HG03460 (cell line): ENCODE measurements at regions not wholly inside any gene's neighbourhood (a gene's known extent, or its start where the extent isn't known, plus 50 kb on each side); places are given as distances from the start of the nearest gene placed in this dataset.

Source experiments
- ATAC-seq: cut with Tn5 transposase; IDR thresholded peaks from one replicate; pipeline ENCODE4 v1.9.1; 2021; ENCODE audit not compliant: unreplicated experiment

DNA sequence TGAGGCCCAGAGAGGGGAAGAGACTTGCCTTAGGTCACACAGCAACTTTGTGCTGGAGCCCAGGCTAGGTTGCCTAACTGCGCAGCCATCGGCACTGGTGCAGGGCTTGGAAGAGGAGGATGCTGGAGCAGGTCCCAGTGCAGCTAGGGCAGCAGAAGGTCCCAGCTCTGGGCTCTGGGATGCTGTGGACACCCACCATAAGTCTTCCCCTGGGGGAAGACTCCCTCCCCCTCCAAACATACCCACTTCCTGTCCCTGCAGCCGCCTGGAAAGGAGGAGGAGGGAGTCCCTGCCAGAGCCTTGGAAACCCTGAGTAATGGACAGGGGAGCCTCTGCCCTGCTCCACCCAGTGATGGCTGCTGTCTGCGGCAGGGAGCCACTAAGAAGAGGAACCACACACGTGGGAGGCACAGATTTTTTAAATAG is 93.6 kb downstream of the NCR2 start:
- no peak for ATAC-seq

DNA sequence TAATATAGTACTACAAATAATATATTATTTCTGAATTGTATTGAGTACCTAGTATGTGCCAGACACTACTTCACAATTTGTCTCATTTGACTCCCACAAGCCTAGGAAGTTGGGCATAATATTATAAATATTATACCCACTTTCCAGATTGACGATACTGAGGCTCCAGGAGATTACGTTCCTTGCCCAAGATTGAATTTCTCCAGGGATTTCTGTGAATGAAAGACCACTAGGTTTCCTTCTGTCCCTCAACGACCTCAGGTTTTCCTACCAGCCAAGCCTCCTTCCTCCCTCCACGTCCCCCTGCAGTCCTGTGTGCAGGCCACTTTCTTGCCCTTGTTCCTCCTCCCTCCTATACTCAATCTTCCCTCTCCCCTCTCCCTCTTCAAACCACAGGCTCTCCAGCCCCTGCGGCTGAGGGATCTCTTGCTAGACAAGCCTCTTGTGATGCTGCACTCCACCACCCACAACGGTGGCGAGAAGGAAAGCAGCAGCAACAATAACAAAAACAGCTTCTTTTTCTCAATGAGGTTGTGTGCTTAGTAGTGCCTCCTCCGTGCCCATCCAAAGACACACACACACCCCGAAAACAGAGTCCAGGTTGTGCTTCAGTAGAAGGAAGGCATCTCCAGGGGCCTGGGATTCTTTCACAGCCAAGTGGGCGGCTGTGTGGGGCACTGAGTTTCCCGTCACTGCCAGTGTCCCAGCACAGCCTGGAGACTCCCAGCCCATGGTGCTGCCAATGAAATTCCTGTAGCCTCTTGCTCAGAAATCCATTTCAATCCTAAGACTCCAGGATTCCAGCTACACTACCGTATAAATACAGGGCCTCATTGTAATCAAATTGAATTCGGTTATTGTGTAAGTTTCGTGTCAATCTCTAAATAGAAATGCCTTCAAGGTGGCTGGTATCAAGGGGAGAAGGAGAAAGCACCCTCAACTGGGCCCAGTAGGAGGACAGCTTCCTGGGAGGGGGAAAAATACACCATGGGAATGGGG is 94.4 kb downstream of the NCR2 start:
- no peak for ATAC-seq

DNA sequence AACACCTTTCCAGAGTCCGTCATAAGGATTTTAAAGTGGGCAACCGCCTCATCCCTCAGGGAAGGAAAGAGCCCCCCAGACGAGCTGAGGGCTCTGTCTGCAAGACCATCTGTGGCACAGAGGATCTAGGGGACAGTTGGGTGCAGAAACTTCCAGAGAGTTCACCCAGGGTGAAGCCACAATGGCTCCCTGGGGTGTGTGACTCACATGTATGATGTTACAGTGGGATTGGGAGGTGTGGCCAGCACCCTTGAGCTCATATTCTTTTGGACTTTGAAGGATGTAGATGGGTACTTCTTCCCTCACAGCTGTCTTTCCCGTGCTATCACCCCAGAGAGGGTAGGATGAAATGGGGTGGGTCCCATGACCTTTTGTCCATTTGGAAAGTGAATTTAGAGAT is 95.5 kb downstream of the NCR2 start:
- ATAC-seq: no peak

DNA sequence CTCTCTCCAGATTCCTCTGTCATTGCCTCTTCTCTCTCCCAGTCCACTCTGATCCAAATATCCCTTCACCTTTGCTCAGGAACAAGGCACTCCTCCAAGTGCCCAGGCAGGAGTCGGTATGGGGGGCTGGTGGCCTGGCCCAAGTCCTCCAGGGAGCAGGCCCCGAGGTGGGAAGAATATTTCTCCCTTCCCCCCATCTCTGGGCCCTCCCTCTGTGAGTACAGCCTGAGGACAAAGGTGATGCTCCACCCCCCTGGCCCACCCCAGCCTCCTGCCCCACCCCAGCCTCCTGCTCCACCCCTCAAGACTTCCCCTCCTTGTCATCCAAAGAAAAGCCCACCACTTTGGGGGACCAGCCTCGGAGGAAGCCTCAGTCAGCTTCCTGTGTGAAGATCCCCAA is 96.9 kb downstream of the NCR2 start:
- no peak for ATAC-seq

DNA sequence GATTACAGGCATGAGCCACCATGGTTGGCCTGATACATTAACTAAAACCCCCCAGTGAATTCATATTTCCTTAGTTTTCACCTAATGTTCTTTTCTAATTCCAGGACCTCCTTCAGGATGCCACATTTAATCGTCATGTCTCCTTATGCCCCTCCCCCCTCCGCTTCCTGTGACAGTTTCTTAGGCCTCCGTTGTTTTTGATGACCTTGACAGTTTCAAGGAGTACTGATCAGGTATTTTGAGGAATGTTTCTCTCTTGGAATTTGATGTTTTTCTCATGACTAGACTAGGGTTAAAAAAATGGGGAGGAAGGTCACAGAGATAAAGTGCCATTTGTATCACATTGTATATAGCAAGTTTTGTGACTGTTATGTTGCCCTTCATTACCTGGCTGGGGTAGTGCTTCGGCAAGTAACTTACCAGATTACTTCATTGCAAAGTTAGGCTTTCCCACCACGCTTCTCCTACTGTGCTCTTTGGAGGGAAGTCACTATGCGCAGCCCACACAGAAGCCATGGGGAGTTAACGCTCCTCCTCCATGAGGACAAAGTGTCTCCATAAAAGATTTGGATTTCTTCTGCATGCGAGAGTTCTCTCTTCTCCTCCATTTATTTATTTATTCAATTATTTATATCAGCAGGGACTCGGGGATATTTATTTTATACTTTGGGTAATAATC is 99.5 kb downstream of the NCR2 start:
- ATAC-seq: no peak

DNA sequence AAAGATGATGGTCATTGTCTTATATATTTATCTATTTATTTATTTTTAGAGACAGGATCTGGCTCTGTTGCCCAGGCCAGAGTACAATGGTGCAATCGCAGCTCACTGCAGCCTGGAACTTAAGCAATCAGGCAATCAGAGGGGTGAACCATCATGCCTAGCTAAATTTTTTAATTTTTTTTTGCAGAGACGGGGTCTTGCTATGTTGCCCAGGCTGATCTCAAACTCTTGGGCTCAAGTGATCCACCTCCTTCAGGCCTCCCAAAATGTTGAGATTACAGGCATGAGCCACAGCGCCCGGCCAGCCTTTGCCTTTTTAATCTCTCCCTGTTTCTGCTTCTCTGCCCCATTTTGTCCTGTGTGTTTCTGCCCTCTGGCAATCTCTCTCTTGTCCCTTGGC is 102.2 kb downstream of the NCR2 start:
- no peak for ATAC-seq

DNA sequence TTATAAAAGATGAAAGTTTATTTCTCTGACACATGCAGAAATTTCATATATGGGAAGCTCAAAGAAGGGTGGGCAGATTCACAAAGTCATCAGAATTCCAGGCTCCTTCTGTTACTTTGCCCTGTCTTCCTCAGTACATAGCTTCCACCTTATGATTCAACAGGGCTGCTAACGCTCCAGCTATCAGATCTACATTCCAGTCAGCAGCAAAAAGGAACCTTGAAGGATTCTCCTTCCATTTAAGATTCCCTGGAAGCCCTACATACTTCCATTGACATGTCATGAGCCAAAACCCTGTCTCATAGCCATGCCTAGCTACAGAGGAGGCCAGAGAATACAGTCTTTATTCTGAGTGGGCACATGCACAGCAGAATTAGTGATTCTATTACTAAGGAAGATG is 103.3 kb downstream of the NCR2 start:
- ATAC-seq: no peak

DNA sequence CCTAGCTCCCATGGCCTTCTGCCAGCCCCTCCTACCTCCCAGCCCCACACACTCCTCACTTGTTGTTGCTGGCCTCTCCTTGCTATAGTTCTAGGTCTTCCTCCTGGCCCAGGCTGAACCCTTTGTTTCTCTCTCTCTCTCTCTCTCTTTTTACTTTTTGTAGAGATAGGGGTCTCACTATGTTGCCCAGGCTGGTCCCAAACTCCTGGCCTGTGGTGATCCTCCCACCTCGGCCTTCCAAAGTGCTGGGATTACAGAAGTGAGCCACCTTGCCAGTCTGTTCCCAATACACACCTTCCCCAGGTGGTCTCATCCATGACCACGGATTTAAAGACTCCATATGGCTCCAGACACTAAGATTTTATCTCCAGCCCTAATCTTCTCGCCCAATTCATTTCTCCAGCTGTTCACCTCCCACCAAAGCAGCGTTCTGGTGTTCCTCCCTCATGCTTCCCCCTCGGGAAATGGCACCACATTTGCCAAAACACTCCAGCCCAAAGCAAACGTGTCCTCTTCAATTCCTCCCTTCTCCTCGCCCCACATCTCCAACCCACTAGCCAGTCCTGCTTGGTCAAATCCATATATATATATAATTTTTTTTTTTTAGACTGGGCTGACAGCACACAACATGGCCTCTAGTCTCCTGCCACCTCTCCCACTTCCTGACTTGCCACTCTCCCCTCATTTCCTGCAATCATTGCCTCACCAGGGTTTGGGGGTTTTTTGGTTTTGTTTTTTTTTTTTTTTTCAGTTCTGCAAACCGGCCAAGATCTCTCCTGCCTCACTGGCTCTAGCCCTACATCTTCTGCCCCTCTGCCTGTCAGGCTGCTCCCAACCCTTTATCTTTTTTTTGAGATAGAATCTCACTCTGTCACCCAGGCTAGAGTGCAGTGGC is 104.4 kb downstream of the NCR2 start:
- peak; percentile 82 for ATAC-seq

DNA sequence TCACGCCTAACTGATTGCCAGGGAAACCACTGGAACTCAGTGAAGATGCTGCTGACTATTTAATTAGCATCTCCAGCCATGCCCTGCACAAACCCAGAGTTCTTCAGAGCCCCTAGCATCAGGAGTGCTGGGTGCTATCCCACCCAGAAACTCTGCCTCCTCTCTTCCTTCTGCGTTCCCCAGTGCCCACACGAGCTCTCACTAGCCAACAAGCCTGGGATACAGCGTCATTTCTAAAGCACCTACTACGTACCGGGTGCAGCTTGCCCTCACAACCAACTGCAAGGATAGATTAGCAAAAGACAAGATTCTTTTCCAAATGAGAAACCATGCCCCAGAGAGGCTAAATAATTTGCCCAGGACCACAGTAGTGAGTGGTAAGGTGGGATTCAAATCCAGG is 105.2 kb upstream of the FOXP4 start:
- no peak for ATAC-seq

DNA sequence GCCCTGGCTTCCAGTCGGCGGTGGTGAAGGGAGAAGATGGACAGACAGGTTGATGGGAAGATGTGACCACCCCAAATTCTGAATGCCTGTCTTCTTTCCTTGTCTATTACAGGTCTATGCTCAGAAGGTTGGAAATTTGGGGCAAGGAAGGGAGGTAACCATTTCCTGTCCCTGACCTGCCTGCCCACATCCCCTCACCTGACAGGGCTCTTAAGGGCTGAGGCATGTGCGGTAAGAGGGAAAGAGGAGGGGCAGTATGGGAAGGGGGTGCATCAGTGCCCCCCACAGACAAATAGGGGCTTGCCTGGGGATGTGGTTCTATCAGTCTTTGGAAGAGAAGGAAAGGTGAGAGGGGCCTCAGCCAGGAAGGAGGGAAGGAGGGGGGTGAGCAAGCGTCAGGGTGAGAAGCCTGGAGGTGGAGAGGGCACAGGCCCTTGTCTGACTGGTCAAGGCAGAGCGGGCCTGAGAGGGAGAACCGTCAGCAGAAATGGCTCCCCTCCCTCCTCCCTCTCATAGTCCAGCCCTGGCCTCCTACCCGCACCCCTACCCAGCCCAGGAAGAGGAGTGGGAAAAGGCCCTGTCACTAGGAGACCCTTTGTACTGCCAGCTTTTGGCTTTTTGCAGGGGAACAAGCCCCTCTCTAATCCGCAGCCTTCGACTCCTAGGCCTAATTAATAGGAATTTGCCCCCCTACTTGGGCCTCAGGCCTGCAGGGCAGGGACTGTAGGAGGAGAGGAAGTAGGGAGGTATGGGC is 104.4 kb upstream of the FOXP4 start:
- no peak for ATAC-seq

DNA sequence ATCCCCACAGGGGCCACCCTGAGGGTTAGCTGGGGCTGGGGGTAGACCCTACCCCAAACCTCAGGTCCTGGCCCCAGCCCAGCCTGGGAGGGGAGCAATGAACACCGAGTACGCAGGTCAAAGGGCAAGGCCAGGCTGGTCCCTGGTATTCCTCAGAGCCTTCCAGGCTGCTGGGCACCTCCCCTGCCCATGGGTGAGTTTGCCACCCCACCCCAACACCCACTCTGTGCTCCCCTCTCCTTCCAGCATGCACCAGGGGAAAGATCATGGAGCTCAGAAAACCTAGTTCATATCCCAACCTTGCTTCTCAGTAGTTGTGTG is 103.9 kb upstream of the FOXP4 start:
- no peak for ATAC-seq

DNA sequence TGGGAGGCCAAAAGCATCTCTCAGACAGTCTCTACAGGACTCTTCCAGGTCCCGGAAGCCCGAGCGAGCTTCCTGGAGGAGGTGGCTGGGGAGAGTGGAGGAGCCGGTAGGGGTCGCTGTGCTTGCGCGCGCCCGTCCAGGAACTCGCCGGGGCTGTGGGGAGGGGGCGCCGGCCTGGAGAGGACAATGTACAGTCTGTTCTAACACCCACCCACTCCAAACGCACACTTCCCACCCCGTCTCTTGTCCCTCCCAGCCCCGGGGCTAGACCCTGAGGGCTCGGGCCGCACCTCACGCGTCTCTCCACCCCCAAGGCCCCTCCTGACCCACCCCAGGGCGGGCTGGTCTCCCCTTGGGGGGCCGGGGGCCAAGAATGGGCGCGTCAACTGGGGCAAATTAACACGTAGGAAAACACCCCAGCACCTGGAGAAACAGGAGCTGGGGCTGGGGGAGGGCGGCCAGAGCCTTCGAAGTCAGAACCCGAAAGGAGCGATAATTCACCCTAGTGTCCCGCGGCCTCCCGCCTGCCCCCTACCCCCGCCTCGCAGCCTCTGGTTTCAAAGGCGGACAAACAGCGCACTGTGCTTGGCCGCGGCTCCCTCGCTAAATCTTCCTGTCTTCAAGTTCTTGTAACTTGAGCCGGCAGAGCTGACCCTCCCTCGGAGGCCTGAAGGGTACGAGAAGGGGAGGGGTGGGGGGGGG is 103.2 kb upstream of the FOXP4 start:
- ATAC-seq: no peak

DNA sequence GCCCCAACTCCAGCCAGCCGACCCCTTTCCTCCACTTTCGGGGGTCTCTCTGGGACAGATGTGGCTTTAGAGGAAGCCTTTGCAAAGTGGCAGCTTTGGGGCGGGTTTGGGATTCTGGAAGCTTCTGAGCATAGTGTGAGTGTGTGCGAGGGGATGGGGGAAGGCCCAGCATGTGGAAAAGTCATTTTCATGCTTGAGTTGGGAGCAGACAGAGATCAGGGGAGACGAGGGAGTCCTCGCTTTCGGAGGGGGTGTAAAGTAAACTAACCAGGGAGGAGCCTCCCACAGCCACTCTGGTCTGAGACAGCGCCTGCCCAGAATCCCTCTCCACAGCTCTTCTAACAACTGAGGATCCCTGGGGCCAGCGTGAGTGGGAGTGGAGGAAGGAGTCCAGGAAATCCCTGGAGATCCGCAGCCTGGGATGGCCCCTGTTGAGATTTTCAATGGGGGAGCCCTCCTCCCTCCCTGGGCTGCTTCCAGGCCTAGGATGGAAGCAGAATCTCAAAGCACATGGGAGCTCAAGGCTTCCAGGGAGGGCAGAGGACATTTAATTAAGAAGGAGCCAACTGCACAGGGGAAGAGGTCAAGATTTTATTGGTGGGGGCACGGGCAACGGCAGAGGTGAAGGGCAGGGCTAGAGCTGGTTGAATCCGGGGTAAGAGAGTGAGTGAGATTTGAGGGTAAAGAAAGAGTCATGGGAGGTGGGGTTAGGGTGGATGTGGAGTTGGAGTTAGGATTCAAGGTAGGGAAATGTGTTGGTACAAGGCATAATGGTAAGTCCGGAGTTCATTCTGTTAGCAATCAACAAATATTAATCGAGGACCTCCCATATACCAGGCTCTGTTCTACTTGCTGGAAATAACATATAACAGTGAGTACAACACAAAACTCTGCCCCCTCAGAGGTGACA is 102.3 kb upstream of the FOXP4 start:
- no peak for ATAC-seq

DNA sequence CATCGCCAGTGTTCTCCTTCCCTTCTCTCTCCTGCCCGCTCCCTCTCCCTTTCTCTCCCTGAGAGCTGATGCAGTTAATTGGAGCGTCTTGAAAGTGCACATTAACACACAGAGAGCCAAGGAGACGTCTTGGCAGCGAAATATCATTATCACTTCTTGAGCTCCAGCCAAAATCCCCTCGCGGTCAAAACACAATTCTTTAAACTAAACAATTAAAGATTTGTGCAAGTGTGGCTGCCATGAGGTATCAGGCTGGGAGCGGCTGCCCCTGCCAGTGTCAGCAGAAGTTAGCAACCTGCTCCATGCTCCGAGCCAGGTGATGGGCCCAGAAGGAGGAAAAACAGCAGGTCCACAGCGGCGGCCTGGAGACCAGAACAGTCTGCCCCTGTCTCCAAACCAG is 100.9 kb upstream of the FOXP4 start:
- no peak for ATAC-seq

DNA sequence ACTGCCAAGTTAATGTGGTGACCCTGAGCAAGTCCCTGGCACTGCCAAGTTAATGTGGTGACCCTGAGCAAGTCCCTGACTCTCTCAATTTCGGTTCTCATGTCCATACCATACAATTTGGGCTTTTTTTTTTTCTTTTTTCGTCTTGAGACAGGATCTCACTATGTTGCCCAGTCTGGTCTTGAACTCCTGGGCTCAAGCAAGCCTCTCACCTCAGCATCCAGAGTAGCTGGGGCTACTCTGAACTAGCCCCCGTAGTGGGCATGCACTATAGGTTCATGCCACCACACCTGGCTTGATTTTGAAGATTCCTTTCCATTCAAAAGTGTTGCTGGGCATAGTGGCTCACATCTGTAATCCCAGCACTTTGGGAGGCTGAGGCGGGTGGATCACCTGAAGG is 100.0 kb upstream of the FOXP4 start:
- ATAC-seq: no peak

DNA sequence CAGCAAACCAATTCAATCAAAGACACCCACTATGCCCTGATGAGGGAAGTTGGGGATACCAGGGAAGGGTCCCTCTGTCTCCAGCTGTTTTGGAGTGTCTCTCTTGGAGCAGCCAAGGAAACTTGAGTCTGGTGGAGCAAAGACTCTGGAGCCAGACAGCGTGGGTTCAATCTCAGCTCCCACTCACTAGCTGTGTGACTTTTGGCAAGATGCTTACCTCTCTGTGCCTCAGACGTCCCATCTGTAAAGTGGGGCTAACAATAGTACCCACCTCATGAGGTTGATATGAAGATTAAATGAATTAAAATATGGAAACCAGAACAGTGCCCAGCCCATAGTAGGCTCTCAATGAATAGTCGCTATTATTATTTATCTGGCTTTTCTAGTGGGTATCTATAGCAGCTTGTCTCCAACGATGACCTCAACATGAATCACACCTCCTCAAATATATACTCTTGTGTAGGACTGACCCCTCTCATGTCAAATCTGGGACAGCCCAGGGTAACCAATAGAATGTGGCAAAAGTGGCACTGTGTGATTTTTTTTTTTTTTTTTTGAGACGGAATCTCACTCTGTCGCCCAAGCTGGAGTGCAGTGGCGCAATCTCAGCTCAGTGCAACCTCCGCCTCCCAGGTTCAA is 99.2 kb upstream of the FOXP4 start:
- ATAC-seq: no peak

DNA sequence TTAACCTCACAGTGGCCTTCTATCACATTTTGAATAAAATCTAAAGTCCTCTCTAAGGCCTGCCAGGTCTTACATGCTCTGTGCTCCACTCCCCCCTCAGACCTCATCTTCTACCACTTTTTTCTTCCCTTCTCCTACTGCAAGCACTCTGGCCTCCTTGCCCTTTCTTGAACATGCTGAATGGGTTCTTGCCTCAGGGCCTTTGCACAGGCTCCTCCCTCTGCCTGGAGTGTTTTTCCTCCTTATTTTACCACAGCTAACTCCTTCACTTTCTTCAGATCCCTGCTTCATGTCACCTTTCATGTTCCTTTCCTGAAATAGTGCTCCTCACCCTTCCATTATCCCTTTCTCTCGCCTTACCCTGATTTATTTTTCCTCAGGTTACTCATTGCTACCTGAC is 97.9 kb upstream of the FOXP4 start:
- ATAC-seq: no peak

DNA sequence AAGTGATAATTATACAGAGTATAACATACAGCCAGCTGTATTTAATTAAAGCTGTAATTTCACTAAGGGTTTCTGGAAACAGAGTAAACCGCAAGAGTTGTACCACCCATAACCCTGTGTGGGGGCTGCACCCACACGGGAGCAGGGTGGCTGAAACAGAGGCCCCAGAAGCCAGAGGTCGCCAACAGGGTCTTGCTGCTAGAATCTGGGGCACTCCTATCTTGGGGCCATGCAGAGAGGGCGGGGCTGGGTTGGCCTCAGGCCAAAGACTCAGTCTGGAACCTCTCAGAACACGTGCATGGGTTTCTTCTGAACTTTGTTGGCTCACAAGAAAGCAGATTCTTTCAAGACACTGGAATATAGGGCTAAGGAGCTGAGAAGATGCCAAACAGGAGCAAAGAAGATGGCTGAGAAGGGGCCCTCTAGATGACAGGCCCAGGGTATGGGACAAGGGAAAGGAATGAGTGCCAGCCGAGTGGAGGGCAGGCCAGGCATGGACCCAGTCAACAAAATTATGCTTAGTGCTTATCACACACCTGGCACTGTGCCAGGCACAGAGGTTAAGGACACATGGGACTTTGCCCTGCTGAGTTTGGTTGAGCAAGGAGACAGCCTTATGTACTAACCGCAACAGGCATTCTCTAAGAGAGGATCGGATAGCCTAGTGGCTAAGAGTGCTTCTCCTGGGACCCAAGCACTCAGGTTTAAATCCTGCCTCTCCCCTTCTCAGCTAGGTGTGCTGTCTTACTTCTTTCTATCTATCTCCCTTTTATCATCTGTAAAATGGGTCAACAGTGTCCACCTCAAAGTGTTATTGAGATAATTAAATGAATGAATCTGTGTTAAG is 96.6 kb upstream of the FOXP4 start:
- ATAC-seq: no peak
